Progenitor cell of endocrine pancreas (in vitro differentiated cells): ENCODE measurements at regions not wholly inside any gene's neighbourhood (a gene's known extent, or its start where the extent isn't known, plus 50 kb on each side); places are given as distances from the start of the nearest gene placed in this dataset.
A peak's percentile ranks its signal among the peaks of the same experiment; 100 is the strongest.
"Not testable (repeated sequence)": the region's sequence is repeated elsewhere in the genome, so short reads cannot be mapped to it uniquely, and the experiment has no call there.

ENCODE experiments used
- DNase-seq: peaks from one replicate; pipeline ENCODE4 v3.0.0; 2021; ENCODE audit warnings: low spot score; ENCODE audit not compliant: unreplicated experiment
- H3K27ac Mint-ChIP-seq: 2 replicates; pipeline ENCODE4 v1.8.0; 2021; ENCODE audit warnings: mild to moderate bottlenecking, moderate library complexity, mixed read lengths
- H3K27me3 Mint-ChIP-seq: 2 replicates; pipeline ENCODE4 v1.8.0; 2021; ENCODE audit warnings: mixed read lengths
- H3K36me3 Mint-ChIP-seq: 2 replicates; pipeline ENCODE4 v1.8.0; 2022; ENCODE audit warnings: mixed read lengths; ENCODE audit not compliant: insufficient read depth
- H3K4me1 Mint-ChIP-seq: 2 replicates; pipeline ENCODE4 v1.8.0; 2021; ENCODE audit warnings: low read depth, mixed read lengths
- H3K4me3 Mint-ChIP-seq: 2 replicates; pipeline ENCODE4 v1.8.0; 2021; ENCODE audit warnings: low read depth, mild to moderate bottlenecking, moderate library complexity, mixed read lengths
- H3K9me3 Mint-ChIP-seq: 2 replicates; pipeline ENCODE4 v1.8.0; 2021; ENCODE audit warnings: low read depth, mixed read lengths
- CTCF ChIP-seq: fragments of 200-600 bp; sonication (generic); IDR thresholded peaks from one replicate; pipeline ENCODE4 v1.5.0; 2021; ENCODE audit warnings: antibody characterized with exemption, mild to moderate bottlenecking; ENCODE audit not compliant: unreplicated experiment

- no peak for TF ChIP-seq CTCF
- no peak for DNase-seq
- peaks cover 36% of the 10 kb centered on the region for H3K4me1 Mint-ChIP-seq
- H3K27ac Mint-ChIP-seq: peak overlapping the region; percentile 25
- peak overlapping the region; percentile 6 for H3K4me3 Mint-ChIP-seq
- H3K9me3 Mint-ChIP-seq: peaks cover 12% of the 10 kb centered on the region
- H3K27me3 Mint-ChIP-seq: no peaks in the 10 kb centered on the region
- peaks cover 9% of the 10 kb centered on the region for H3K36me3 Mint-ChIP-seq
Observed at GRCh38 chr1:229132106-229132443, 138.8 kb upstream of the RAB4A start.

GRCh38 chr1:229132706-229133105 is 138.2 kb upstream of the RAB4A start:
- no peaks in the 10 kb centered on the region for H3K27me3 Mint-ChIP-seq
- peaks cover 9% of the 10 kb centered on the region for H3K36me3 Mint-ChIP-seq
- no peak for DNase-seq

GRCh38 chr1:229133151-229133550 is 137.8 kb upstream of the RAB4A start:
- no peak overlapping the region for H3K27ac Mint-ChIP-seq
- no peak overlapping the region for H3K4me3 Mint-ChIP-seq
- peaks cover 9% of the 10 kb centered on the region for H3K36me3 Mint-ChIP-seq
- no peak for TF ChIP-seq CTCF
- DNase-seq: no peak
- peaks cover 1% of the 10 kb centered on the region for H3K27me3 Mint-ChIP-seq
- H3K9me3 Mint-ChIP-seq: peaks cover 12% of the 10 kb centered on the region
- H3K4me1 Mint-ChIP-seq: peaks cover 34% of the 10 kb centered on the region

More at GRCh38 chr1:229132706-229133105, 138.2 kb upstream of the RAB4A start:
- no peak overlapping the region for H3K4me3 Mint-ChIP-seq
- H3K27ac Mint-ChIP-seq: no peak overlapping the region
- H3K9me3 Mint-ChIP-seq: peaks cover 12% of the 10 kb centered on the region
- H3K4me1 Mint-ChIP-seq: peaks cover 36% of the 10 kb centered on the region
- no peak for TF ChIP-seq CTCF

GRCh38 chr1:229133811-229134210 is 137.1 kb upstream of the RAB4A start:
- Mint-ChIP-seq H3K4me3 (no peak overlapping the region), H3K9me3 (peaks cover 12% of the 10 kb centered on the region), H3K27ac (no peak overlapping the region), H3K4me1 (peaks cover 33% of the 10 kb centered on the region), H3K36me3 (peaks cover 9% of the 10 kb centered on the region), H3K27me3 (peaks cover 2% of the 10 kb centered on the region)
- DNase-seq: no peak
- TF ChIP-seq CTCF: no peak

- not testable (repeated sequence) for H3K27me3 Mint-ChIP-seq
Observed at GRCh38 chr1:229134381-229135217, 136.3 kb upstream of the RAB4A start.

GRCh38 chr1:229135773-229136172 is 135.1 kb upstream of the RAB4A start:
- Mint-ChIP-seq H3K36me3 (peaks cover 9% of the 10 kb centered on the region), H3K4me1 (peaks cover 19% of the 10 kb centered on the region), H3K27ac (no peak overlapping the region), H3K27me3 (peaks cover 6% of the 10 kb centered on the region), H3K4me3 (no peak overlapping the region), H3K9me3 (peaks cover 12% of the 10 kb centered on the region)
- DNase-seq: no peak
- no peak for TF ChIP-seq CTCF

More at GRCh38 chr1:229134381-229135217, 136.3 kb upstream of the RAB4A start:
- H3K9me3 Mint-ChIP-seq: peaks cover 12% of the 10 kb centered on the region
- H3K4me1 Mint-ChIP-seq: peaks cover 26% of the 10 kb centered on the region
- H3K36me3 Mint-ChIP-seq, H3K27ac Mint-ChIP-seq, DNase-seq, H3K4me3 Mint-ChIP-seq: not testable (repeated sequence)
